ENCODE measurements at regions not wholly inside any gene's neighbourhood (a gene's known extent, or its start where the extent isn't known, plus 50 kb on each side); places are given as distances from the start of the nearest gene placed in this dataset.
"Not testable (repeated sequence)": the region's sequence is repeated elsewhere in the genome, so short reads cannot be mapped to it uniquely, and the experiment has no call there.

DNA sequence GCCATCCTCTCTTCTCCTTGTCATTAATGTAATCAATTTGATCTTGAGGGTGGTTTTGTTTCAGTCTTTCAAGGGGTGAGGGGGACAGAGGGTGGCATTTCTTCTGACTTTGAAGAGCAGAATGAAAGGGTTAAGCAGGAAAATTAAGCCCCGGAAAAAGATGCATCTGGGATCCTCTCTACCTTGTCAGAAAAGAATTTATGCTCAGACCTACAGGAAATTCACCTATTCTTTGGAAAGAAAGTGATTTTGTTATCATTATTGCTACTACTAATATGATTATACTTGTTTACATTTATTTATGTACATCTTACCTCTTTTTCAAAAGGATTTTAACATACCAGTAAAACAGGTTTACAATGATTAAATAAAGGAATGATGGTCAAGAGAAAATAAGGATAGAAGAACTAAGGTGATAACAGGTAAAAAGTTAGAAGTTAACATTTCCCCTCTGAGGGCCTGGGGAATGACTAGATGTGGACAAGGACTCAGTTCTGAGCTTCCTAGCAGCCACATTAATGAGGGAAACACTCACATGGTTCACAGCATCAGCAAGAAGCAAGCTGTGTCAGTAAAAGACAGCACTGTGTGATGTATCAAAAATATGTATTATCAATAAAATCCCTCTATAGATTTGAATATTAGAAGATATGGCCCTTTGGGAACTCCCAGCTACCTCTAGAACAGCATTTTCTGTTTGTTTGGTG, 151.4 kb downstream of the MYCN start:
- no peak overlapping the region for H3K27ac ChIP-seq
- intact Hi-C loops (cut with DNase I) = no loop called here
- DNase-seq (ENCODE audit: extremely low spot score in 2 of 2) = no peak
- H3K36me3 ChIP-seq = no peaks in the 10 kb centered on the region
- H3K9me3 ChIP-seq = no peaks in the 10 kb centered on the region
- TF ChIP-seq POLR2A (IDR thresholded peaks at IDR 0.05) = no peak
- TF ChIP-seq, protein P1, sequence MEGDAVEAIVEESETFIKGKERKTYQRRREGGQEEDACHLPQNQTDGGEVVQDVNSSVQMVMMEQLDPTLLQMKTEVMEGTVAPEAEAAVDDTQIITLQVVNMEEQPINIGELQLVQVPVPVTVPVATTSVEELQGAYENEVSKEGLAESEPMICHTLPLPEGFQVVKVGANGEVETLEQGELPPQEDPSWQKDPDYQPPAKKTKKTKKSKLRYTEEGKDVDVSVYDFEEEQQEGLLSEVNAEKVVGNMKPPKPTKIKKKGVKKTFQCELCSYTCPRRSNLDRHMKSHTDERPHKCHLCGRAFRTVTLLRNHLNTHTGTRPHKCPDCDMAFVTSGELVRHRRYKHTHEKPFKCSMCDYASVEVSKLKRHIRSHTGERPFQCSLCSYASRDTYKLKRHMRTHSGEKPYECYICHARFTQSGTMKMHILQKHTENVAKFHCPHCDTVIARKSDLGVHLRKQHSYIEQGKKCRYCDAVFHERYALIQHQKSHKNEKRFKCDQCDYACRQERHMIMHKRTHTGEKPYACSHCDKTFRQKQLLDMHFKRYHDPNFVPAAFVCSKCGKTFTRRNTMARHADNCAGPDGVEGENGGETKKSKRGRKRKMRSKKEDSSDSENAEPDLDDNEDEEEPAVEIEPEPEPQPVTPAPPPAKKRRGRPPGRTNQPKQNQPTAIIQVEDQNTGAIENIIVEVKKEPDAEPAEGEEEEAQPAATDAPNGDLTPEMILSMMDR (IDR thresholded peaks at IDR 0.05) = no peak
- TF ChIP-seq POLR2AphosphoS5 (IDR thresholded peaks at IDR 0.05; ENCODE audit: insufficient read depth in 1 of 2, low read depth in 1 of 2) = no peak
- no peaks in the 10 kb centered on the region for H3K4me1 ChIP-seq
- H3K27me3 ChIP-seq = no peaks in the 10 kb centered on the region
- no peak overlapping the region for H3K4me3 ChIP-seq

DNA sequence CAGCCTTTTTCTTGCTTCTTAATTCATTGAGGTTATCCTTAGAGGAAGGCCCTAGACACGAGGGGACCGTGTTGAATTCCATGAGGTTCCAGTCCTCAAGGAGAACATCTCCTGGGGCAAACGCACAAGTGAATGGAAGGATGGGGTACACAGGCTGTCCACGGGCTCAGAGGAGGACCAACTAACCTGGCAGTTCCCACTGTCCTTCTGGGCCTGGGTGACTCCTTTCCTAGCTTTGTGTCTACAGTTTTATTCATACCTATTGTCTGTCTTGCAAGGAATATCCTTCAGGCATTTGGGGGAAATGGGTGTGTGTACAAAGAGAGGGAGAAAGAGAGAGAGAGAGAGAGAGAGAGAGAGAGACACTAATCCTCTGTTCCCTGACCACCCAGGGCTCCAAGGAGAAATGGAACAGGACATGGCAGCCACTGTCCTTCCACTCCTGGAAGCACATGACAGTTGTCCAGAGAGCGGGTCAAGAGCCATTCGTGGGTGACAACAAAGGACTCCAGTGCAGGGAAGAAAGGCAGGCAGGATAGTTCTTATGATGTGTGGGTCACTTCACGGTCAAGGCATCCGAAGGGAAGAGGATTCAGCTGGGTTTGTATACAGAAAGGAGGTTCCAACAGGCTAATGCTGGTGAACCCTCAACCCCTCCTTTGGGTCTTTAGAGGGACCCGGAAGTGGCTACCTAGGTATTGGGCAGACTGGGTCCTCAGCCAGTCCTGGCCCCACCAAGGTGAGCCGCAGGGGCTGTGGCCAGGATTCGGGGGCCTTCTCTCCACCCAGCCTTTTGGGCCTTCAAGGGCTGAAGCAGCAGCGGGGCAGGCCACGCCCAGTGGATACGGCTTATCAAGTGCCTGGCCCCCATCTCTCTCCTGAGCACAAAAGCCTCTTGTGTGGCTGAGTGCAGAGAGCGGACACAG, 150.6 kb downstream of the MYCN start:
- Histone ChIP-seq H3K4me3 (no peak overlapping the region), H3K36me3 (no peaks in the 10 kb centered on the region), H3K27me3 (no peaks in the 10 kb centered on the region), H3K4me1 (no peaks in the 10 kb centered on the region), H3K9me3 (no peaks in the 10 kb centered on the region), H3K27ac (no peak overlapping the region)
- intact Hi-C loops (cut with DNase I) = no loop called here
- no peak for DNase-seq (ENCODE audit: extremely low spot score in 2 of 2)
- TF ChIP-seq POLR2AphosphoS5 (IDR thresholded peaks at IDR 0.05; ENCODE audit: insufficient read depth in 1 of 2, low read depth in 1 of 2) (no peak), POLR2A (IDR thresholded peaks at IDR 0.05) (no peak)
- TF ChIP-seq, protein P1 (IDR thresholded peaks at IDR 0.05) = no peak

DNA sequence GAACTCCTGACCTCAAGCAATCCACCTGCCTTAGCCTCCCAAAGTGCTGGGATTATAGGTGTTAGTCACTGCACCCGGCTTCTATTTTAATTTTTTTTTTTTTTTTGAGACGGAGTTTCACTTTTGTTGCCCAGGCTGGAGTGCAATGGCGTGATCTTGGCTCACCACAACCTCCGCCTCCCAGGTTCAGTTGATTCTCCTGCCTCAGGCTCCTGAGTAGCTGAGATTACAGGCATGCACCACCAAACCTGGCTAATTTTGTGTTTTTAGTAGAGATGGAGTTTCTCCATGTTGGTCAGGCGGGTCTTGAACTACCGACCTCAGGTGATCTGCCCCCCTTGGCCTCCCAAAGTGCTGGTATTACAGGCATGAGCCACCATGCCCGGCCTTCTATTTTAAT, 149.1 kb downstream of the MYCN start:
- H3K27me3 ChIP-seq; H3K4me1 ChIP-seq; intact Hi-C loops (cut with DNase I); H3K27ac ChIP-seq; H3K36me3 ChIP-seq; DNase-seq (ENCODE audit: extremely low spot score in 2 of 2); H3K4me3 ChIP-seq; H3K9me3 ChIP-seq: not testable (repeated sequence)

DNA sequence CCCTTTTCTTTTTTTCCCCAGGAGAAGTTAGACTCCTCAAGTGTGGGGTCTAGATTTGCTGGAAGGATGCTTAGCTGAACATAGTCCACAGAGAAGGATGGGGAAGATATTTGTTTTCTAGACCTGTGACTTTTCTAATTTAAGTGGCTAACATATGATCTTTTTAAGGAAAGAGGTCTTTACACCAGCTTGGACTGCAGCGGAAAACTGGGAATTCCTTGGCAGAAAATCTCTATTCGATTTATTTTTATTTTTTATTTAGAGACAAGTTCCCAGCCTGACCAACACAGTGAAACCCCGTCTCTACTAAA, 148.4 kb downstream of the MYCN start:
- Histone ChIP-seq H3K4me1 (no peaks in the 10 kb centered on the region), H3K9me3 (no peaks in the 10 kb centered on the region), H3K27ac (no peak overlapping the region), H3K4me3 (no peak overlapping the region), H3K36me3 (no peaks in the 10 kb centered on the region), H3K27me3 (no peaks in the 10 kb centered on the region)
- TF ChIP-seq POLR2A (IDR thresholded peaks at IDR 0.05) (no peak), POLR2AphosphoS5 (IDR thresholded peaks at IDR 0.05; ENCODE audit: insufficient read depth in 1 of 2, low read depth in 1 of 2) (no peak)
- TF ChIP-seq, protein P1 (IDR thresholded peaks at IDR 0.05) = no peak
- intact Hi-C loops (cut with DNase I) = no loop called here
- no peak for DNase-seq (ENCODE audit: extremely low spot score in 2 of 2)

DNA sequence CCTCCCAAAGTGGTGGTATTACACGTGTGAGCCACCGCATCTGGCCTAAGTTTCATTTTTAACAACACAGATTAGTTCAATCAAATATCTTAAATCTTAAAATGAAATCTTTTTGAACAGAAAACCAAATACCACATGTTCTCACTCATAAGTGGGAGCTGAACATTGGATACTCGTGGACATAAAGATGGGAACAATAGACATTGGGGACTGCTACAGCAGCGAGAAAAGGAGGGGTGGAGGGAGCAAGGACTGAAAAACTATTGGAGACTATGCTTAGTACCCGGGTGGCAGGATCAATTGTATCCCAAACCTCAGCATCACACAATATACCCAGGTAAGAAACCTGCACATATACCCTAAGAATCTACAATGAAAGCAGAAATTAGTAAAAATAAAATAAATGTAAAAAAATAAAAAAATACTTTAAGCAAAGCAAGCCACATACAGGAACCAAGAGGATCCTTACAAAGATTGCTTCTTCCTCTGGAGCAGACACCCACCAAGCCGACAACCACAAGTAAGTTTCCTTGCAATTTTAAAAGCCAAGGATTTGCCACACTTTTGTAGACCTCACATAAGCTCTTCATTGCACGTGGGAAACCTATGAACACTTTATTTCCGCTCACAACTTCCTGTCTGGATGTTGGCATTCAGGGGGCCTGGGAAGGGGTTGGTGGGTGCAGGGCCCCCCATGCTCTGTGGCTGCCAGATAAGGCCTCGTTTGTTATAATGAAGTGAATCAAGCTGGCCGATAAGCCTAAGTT, 147.9 kb downstream of the MYCN start:
- intact Hi-C loops (cut with DNase I) = no loop called here
- Histone ChIP-seq H3K27me3 (no peaks in the 10 kb centered on the region), H3K36me3 (no peaks in the 10 kb centered on the region), H3K4me3 (no peak overlapping the region), H3K9me3 (no peaks in the 10 kb centered on the region), H3K27ac (no peak overlapping the region), H3K4me1 (no peaks in the 10 kb centered on the region)
- no peak for DNase-seq (ENCODE audit: extremely low spot score in 2 of 2)
- TF ChIP-seq POLR2AphosphoS5 (IDR thresholded peaks at IDR 0.05; ENCODE audit: insufficient read depth in 1 of 2, low read depth in 1 of 2) = no peak
- no peak for TF ChIP-seq POLR2A (IDR thresholded peaks at IDR 0.05)
- TF ChIP-seq, protein P1 (IDR thresholded peaks at IDR 0.05) = no peak

DNA sequence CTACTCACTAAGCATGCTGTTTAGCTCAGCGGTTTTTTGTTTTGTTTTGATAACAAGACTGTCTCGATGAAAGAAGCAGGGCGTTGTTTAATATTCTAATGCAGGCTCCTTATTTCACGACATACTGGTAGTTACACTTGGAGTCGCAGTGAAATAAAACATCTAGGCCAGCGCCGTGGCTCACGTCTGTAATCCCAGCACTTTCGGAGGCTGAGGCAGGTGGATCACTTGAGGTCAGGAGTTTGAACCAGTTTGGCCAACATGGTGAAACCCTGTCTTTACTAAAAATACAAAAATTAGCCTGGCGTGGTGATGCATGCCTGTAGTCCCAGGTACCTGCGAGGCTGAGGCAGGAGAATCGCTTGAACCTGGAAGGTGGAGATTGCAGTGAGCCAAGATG, 145.8 kb downstream of the MYCN start:
- H3K36me3 ChIP-seq; DNase-seq (ENCODE audit: extremely low spot score in 2 of 2); H3K4me1 ChIP-seq; intact Hi-C loops (cut with DNase I); H3K4me3 ChIP-seq; H3K27me3 ChIP-seq; H3K27ac ChIP-seq; H3K9me3 ChIP-seq: not testable (repeated sequence)
